Keratinocyte (primary cell): ENCODE measurements at regions not wholly inside any gene's neighbourhood (a gene's known extent, or its start where the extent isn't known, plus 50 kb on each side); places are given as distances from the start of the nearest gene placed in this dataset.

Experiments used
- DNase-seq: peaks from one replicate; pipeline ENCODE4 v3.0.0-alpha.2; 2011; ENCODE audit warnings: low read depth, missing footprints, low spot score
- FAIRE-seq: peaks from 2 replicates; lab custom pipeline; 2011; peaks lifted over from hg19 to GRCh38; lab: Jason Lieb, UNC
- H2AFZ ChIP-seq: 2 replicates; pipeline ENCODE4 v1.6.0; 2012; ENCODE audit warnings: low read length, control low read depth, inconsistent platforms; ENCODE audit not compliant: control insufficient read depth
- H3K27ac ChIP-seq: 2 replicates; pipeline ENCODE4 v1.5.1; 2011; ENCODE audit warnings: low read length; ENCODE audit not compliant: control insufficient read depth, insufficient read depth
- H3K27me3 ChIP-seq: 3 replicates; pipeline ENCODE4 v1.6.0; 2011; ENCODE audit warnings: low read length; ENCODE audit not compliant: control insufficient read depth, insufficient read depth; ENCODE audit errors: extremely low read depth
- H3K36me3 ChIP-seq, 2 experiments: 2 replicates in 1 of 2; 3 replicates in 1 of 2; pipeline ENCODE4 v1.5.1; 2011; ENCODE audit warnings: low read length in 2 of 2, mild to moderate bottlenecking in 1 of 2; ENCODE audit not compliant: control insufficient read depth in 2 of 2, insufficient read depth in 2 of 2; ENCODE audit errors: extremely low read depth in 1 of 2
- H3K4me1 ChIP-seq: 3 replicates; pipeline ENCODE4 v1.5.1; 2011; ENCODE audit warnings: low read length; ENCODE audit not compliant: control insufficient read depth, insufficient read depth; ENCODE audit errors: extremely low read depth
- H3K4me2 ChIP-seq: 3 replicates; pipeline ENCODE4 v1.6.0; 2011; ENCODE audit warnings: low read depth, low read length; ENCODE audit not compliant: control insufficient read depth, insufficient read depth; ENCODE audit errors: extremely low read depth
- H3K4me3 ChIP-seq, 3 experiments: fragments of 200-600 bp in 1 of 3; sonication (generic) in 1 of 3; 2 replicates in 2 of 3; 3 replicates in 1 of 3; pipeline ENCODE4 v1.5.1; 2011 to 2016; ENCODE audit warnings: low read length in 3 of 3, mild to moderate bottlenecking in 3 of 3, control low read depth in 2 of 3, inconsistent platforms in 1 of 3, low read depth in 1 of 3, mixed read lengths in 1 of 3, mixed run types in 1 of 3, moderate library complexity in 1 of 3; ENCODE audit not compliant: control insufficient read depth in 2 of 3, insufficient read depth in 2 of 3; ENCODE audit errors: extremely low read depth in 1 of 3
- H3K79me2 ChIP-seq: 2 replicates; pipeline ENCODE4 v1.6.0; 2012; ENCODE audit warnings: low read length; ENCODE audit not compliant: control insufficient read depth, insufficient read depth
- H3K9ac ChIP-seq: 3 replicates; pipeline ENCODE4 v1.6.0; 2011; ENCODE audit warnings: low read length; ENCODE audit not compliant: control insufficient read depth, insufficient read depth; ENCODE audit errors: extremely low read depth
- H3K9me1 ChIP-seq: 3 replicates; pipeline ENCODE4 v1.6.0; 2011; ENCODE audit warnings: low read length; ENCODE audit not compliant: control insufficient read depth, insufficient read depth; ENCODE audit errors: extremely low read depth
- H3K9me3 ChIP-seq: 2 replicates; pipeline ENCODE4 v1.5.1; 2012; ENCODE audit warnings: low read depth, low read length; ENCODE audit not compliant: control insufficient read depth
- H4K20me1 ChIP-seq: 3 replicates; pipeline ENCODE4 v1.6.0; 2011; ENCODE audit warnings: low read length; ENCODE audit not compliant: control insufficient read depth, insufficient read depth; ENCODE audit errors: extremely low read depth
- EZH2 ChIP-seq: IDR thresholded peaks from one replicate; pipeline ENCODE4 v1.6.1; 2012; ENCODE audit warnings: inconsistent platforms, mild to moderate bottlenecking, low read length, moderate library complexity
- dilution Hi-C: fragments of 300-500 bp; cut with MboI; formaldehyde crosslinking; loops from one replicate; pipeline ENCODE4 v1.7.0; 2020; ENCODE audit warnings: low sequenced_read_pairs; ENCODE audit not compliant: extremely low pct_ligation_motif_present
- TF ChIP-seq, protein P1 (sequence below), 3 experiments: IDR thresholded peaks in 1 of 3; conservative IDR thresholded peaks in 1 of 3; optimal IDR thresholded peaks in 1 of 3; 2 replicates in 2 of 3; 3 replicates in 1 of 3; pipeline versions ENCODE3 to v1.5.1; 2011; ENCODE audit warnings: low read length in 3 of 3, mild to moderate bottlenecking in 3 of 3, moderate library complexity in 2 of 3, control low read depth in 1 of 3, inconsistent platforms in 1 of 3; ENCODE audit not compliant: insufficient read depth in 2 of 3; ENCODE audit errors: extremely low read depth in 1 of 3

DNA sequence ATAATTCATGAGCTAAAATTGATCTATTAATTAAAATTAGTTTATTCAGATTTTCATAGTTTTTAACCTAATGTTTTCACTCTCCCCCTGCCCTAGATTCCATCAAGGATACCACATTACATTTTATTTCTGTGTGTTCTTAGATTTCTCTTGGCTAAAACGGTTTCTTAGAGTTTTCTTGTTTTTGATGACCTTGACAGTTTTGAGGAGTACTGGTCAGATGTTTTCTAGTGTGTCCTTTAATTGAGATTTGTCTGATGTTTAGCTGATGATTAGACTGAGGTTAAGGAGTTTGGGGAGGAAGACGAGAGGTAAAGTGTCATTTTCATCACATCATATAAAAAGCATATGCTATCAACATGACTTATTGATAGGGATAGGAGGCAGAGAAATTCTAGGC is 475.9 kb downstream of the SQOR start:
- Histone ChIP-seq H3K4me2 (no peak overlapping the region), H3K4me3 (no peak overlapping the region), H4K20me1 (no peaks in the 10 kb centered on the region), H3K9ac (no peak overlapping the region), H3K4me1 (no peaks in the 10 kb centered on the region), H3K27me3 (no peaks in the 10 kb centered on the region), H3K9me3 (no peaks in the 10 kb centered on the region), H3K36me3 (no peaks in the 10 kb centered on the region), H3K9me1 (no peaks in the 10 kb centered on the region), H3K27ac (no peak overlapping the region), H3K79me2 (no peaks in the 10 kb centered on the region), H2AFZ (no peak overlapping the region)
- dilution Hi-C loops, result no loop called here
- no peak for DNase-seq
- TF ChIP-seq EZH2, result no peak
- TF ChIP-seq, protein P1, sequence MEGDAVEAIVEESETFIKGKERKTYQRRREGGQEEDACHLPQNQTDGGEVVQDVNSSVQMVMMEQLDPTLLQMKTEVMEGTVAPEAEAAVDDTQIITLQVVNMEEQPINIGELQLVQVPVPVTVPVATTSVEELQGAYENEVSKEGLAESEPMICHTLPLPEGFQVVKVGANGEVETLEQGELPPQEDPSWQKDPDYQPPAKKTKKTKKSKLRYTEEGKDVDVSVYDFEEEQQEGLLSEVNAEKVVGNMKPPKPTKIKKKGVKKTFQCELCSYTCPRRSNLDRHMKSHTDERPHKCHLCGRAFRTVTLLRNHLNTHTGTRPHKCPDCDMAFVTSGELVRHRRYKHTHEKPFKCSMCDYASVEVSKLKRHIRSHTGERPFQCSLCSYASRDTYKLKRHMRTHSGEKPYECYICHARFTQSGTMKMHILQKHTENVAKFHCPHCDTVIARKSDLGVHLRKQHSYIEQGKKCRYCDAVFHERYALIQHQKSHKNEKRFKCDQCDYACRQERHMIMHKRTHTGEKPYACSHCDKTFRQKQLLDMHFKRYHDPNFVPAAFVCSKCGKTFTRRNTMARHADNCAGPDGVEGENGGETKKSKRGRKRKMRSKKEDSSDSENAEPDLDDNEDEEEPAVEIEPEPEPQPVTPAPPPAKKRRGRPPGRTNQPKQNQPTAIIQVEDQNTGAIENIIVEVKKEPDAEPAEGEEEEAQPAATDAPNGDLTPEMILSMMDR (optimal IDR thresholded peaks at IDR 0.05 in 1 of 3, IDR thresholded peaks at IDR 0.05 in 1 of 3, conservative IDR thresholded peaks at IDR 0.05 in 1 of 3; ENCODE audit: extremely low read depth in 1 of 3, insufficient read depth in 2 of 3, low read length in 3 of 3), result no peak
- FAIRE-seq, result no peak

DNA sequence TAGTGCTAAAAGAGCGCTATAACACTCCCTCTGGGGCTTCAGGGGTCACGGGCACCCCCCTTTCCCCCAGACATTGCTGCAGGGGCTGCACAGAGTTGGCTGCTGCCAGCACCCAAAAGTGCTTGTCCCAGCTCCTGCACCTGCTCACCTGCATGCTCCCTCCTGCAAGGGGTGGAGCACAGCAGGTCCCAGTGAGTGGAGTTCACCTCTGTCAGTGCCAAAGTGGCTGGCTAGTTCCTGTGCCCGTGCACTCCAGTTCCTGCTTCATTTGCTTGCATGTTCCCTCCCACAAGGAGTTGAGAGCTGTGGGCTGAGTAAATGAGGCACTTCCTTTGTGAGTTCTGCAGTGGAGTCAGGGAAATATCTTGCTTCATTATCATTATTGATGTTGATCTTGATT is 476.9 kb downstream of the SQOR start:
- H3K9me1 ChIP-seq, result no peaks in the 10 kb centered on the region
- dilution Hi-C loops, result no loop called here
- FAIRE-seq (no peak), DNase-seq (no peak)
- no peaks in the 10 kb centered on the region for H3K79me2 ChIP-seq
- no peak overlapping the region for H3K27ac ChIP-seq
- no peak overlapping the region for H3K9ac ChIP-seq
- H3K4me2 ChIP-seq, result no peak overlapping the region
- no peaks in the 10 kb centered on the region for H4K20me1 ChIP-seq
- no peaks in the 10 kb centered on the region for H3K4me1 ChIP-seq
- H2AFZ ChIP-seq, result no peak overlapping the region
- no peaks in the 10 kb centered on the region for H3K36me3 ChIP-seq
- H3K9me3 ChIP-seq, result no peaks in the 10 kb centered on the region
- TF ChIP-seq, protein P1 (optimal IDR thresholded peaks at IDR 0.05 in 1 of 3, IDR thresholded peaks at IDR 0.05 in 1 of 3, conservative IDR thresholded peaks at IDR 0.05 in 1 of 3; ENCODE audit: extremely low read depth in 1 of 3, insufficient read depth in 2 of 3, low read length in 3 of 3), result no peak
- TF ChIP-seq EZH2, result no peak
- H3K4me3 ChIP-seq, result no peak overlapping the region
- no peaks in the 10 kb centered on the region for H3K27me3 ChIP-seq
